Osteoblast (primary cell): ENCODE measurements at regions not wholly inside any gene's neighbourhood (a gene's known extent, or its start where the extent isn't known, plus 50 kb on each side); places are given as distances from the start of the nearest gene placed in this dataset.

Experiments
- DNase-seq: peaks from one replicate; pipeline ENCODE4 v3.0.0; 2011; ENCODE audit warnings: low spot score, mixed read lengths; ENCODE audit not compliant: insufficient read length; ENCODE audit errors: missing footprints
- H2AFZ ChIP-seq: 2 replicates; pipeline ENCODE4 v1.6.0; 2011; ENCODE audit warnings: mild to moderate bottlenecking, low read length
- H3K27ac ChIP-seq: 2 replicates; pipeline ENCODE4 v1.5.1; 2011; ENCODE audit warnings: mild to moderate bottlenecking, low read depth, low read length, moderate library complexity
- H3K27me3 ChIP-seq: 2 replicates; pipeline ENCODE4 v1.6.0; 2012; ENCODE audit warnings: mild to moderate bottlenecking, control low read depth, inconsistent platforms, low read length, moderate library complexity; ENCODE audit not compliant: insufficient read depth
- H3K36me3 ChIP-seq: 2 replicates; pipeline ENCODE4 v1.5.1; 2011; ENCODE audit warnings: mild to moderate bottlenecking, low read length, control low read depth, moderate library complexity; ENCODE audit not compliant: insufficient read depth
- H3K4me1 ChIP-seq: 2 replicates; pipeline ENCODE4 v1.5.1; 2011; ENCODE audit warnings: mild to moderate bottlenecking, low read length, control low read depth, moderate library complexity; ENCODE audit not compliant: insufficient read depth
- H3K4me2 ChIP-seq: 2 replicates; pipeline ENCODE4 v1.6.0; 2011; ENCODE audit warnings: mild to moderate bottlenecking, low read length; ENCODE audit not compliant: insufficient read depth
- H3K4me3 ChIP-seq: fragments of 200-600 bp; sonication (generic); 3 replicates; pipeline ENCODE4 v1.5.1; 2012; ENCODE audit warnings: mild to moderate bottlenecking, low read length, inconsistent platforms; ENCODE audit not compliant: insufficient read depth
- H3K79me2 ChIP-seq: 2 replicates; pipeline ENCODE4 v1.6.0; 2012; ENCODE audit warnings: mild to moderate bottlenecking, low read length, control low read depth, inconsistent platforms; ENCODE audit not compliant: insufficient read depth
- H3K9me3 ChIP-seq: 2 replicates; pipeline ENCODE4 v1.5.1; 2011; ENCODE audit warnings: low read depth, low read length, control low read depth
- H4K20me1 ChIP-seq: 2 replicates; pipeline ENCODE4 v1.6.0; 2012; ENCODE audit warnings: mild to moderate bottlenecking, low read length, control low read depth; ENCODE audit not compliant: insufficient read depth
- TF ChIP-seq, protein P1 (sequence below): IDR thresholded peaks from 2 replicates; pipeline ENCODE4 v1.5.1; 2011; ENCODE audit warnings: mild to moderate bottlenecking, low read depth, low read length, moderate library complexity; ENCODE audit errors: extremely low read depth

GRCh38 chr18:5817816-5818215 is 77.5 kb downstream of the TMEM200C start:
- no peaks in the 10 kb centered on the region for H3K4me1 ChIP-seq
- no peak overlapping the region for H3K4me2 ChIP-seq
- H3K9me3 ChIP-seq, result no peaks in the 10 kb centered on the region
- no peak overlapping the region for H3K4me3 ChIP-seq
- DNase-seq, result no peak
- no peaks in the 10 kb centered on the region for H3K27me3 ChIP-seq
- H3K27ac ChIP-seq, result no peak overlapping the region
- TF ChIP-seq, protein P1, sequence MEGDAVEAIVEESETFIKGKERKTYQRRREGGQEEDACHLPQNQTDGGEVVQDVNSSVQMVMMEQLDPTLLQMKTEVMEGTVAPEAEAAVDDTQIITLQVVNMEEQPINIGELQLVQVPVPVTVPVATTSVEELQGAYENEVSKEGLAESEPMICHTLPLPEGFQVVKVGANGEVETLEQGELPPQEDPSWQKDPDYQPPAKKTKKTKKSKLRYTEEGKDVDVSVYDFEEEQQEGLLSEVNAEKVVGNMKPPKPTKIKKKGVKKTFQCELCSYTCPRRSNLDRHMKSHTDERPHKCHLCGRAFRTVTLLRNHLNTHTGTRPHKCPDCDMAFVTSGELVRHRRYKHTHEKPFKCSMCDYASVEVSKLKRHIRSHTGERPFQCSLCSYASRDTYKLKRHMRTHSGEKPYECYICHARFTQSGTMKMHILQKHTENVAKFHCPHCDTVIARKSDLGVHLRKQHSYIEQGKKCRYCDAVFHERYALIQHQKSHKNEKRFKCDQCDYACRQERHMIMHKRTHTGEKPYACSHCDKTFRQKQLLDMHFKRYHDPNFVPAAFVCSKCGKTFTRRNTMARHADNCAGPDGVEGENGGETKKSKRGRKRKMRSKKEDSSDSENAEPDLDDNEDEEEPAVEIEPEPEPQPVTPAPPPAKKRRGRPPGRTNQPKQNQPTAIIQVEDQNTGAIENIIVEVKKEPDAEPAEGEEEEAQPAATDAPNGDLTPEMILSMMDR, result no peak
- no peaks in the 10 kb centered on the region for H3K79me2 ChIP-seq
- no peaks in the 10 kb centered on the region for H4K20me1 ChIP-seq
- no peaks in the 10 kb centered on the region for H3K36me3 ChIP-seq
- H2AFZ ChIP-seq, result no peak overlapping the region

DNA sequence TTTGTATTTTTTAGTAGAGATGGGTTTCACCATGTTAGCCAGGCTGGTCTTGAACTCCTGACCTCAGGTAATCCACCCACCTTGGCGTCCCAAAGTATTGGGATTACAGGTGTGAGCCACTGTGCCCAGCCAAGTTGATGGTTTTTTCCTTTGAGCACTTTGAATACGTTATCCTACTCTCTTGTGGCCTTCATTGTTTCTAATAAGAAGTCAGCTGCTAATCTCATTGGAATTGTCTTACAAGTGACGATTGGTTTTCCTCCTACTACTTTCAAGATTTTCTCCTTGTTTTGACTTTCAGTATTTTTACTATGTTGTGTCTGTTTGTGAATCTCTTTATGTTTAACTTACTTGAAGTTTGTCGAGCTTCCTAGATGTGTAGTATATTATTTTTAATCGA is 88.5 kb downstream of the TMEM200C start:
- Histone ChIP-seq H3K27me3 (no peaks in the 10 kb centered on the region), H3K79me2 (no peaks in the 10 kb centered on the region), H3K27ac (no peak overlapping the region)

DNA sequence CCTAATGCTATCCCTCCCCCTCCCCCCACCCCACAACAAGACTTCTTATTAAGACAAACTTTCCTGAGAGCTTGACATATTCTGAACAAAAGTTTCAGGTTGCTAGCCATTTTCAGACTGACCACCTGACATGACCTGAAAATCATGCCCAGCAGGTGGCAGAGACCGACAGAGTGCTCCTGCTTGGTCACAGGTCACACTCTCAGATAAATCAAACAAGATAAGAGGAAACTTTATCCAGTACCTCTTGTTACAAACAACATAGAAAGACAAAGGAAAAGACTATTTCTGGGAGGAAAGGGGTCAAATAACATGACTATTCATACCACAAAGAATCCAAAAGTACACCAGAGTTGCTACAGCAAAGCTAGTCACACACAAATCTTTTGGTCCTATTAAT is 107.4 kb downstream of the TMEM200C start:
- Histone ChIP-seq H3K36me3 (no peaks in the 10 kb centered on the region), H3K4me2 (no peak overlapping the region), H3K4me3 (no peak overlapping the region), H2AFZ (no peak overlapping the region), H4K20me1 (no peaks in the 10 kb centered on the region), H3K27me3 (no peaks in the 10 kb centered on the region), H3K27ac (no peak overlapping the region), H3K9me3 (no peaks in the 10 kb centered on the region), H3K4me1 (no peaks in the 10 kb centered on the region), H3K79me2 (no peaks in the 10 kb centered on the region)
- TF ChIP-seq, protein P1, result no peak
- no peak for DNase-seq

More for the DNA sequence above, 88.5 kb downstream of the TMEM200C start:
- Histone ChIP-seq H3K4me2 (no peak overlapping the region), H3K4me1 (no peaks in the 10 kb centered on the region), H4K20me1 (no peaks in the 10 kb centered on the region), H3K9me3 (peaks cover 4% of the 10 kb centered on the region), H2AFZ (no peak overlapping the region), H3K36me3 (no peaks in the 10 kb centered on the region), H3K4me3 (no peak overlapping the region)
- TF ChIP-seq, protein P1, result no peak
- DNase-seq, result no peak

DNA sequence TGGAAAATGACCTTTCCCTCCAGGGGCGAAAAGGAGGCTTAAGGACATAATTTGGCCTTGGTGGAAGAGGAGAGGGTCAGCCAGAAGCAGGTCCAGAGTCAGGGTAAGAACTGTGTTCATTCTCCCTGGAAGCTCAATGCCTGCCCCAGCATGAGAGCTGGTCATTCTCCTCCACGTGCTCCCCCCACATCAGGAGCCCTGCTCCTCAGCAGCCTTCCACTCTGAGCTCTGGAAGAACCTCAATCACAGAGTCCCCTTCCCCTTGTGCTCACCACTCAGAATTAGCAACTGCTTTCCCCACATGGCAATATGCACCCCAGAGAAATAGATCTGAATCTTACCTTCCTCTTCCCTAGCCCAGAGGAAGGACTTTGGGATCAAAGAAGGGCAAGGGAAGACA is 115.4 kb downstream of the TMEM200C start:
- no peaks in the 10 kb centered on the region for H3K27me3 ChIP-seq
- H3K4me3 ChIP-seq, result no peak overlapping the region
- H2AFZ ChIP-seq, result no peak overlapping the region
- H3K36me3 ChIP-seq, result no peaks in the 10 kb centered on the region
- H4K20me1 ChIP-seq, result no peaks in the 10 kb centered on the region
- no peak overlapping the region for H3K27ac ChIP-seq
- peaks cover 2% of the 10 kb centered on the region for H3K9me3 ChIP-seq
- H3K4me1 ChIP-seq, result no peaks in the 10 kb centered on the region
- DNase-seq, result no peak
- no peaks in the 10 kb centered on the region for H3K79me2 ChIP-seq
- TF ChIP-seq, protein P1, result no peak
- no peak overlapping the region for H3K4me2 ChIP-seq
